ENCODE measurements at regions not wholly inside any gene's neighbourhood (a gene's known extent, or its start where the extent isn't known, plus 50 kb on each side); places are given as distances from the start of the nearest gene placed in this dataset.
"Not testable (repeated sequence)": the region's sequence is repeated elsewhere in the genome, so short reads cannot be mapped to it uniquely, and the experiment has no call there.

DNA sequence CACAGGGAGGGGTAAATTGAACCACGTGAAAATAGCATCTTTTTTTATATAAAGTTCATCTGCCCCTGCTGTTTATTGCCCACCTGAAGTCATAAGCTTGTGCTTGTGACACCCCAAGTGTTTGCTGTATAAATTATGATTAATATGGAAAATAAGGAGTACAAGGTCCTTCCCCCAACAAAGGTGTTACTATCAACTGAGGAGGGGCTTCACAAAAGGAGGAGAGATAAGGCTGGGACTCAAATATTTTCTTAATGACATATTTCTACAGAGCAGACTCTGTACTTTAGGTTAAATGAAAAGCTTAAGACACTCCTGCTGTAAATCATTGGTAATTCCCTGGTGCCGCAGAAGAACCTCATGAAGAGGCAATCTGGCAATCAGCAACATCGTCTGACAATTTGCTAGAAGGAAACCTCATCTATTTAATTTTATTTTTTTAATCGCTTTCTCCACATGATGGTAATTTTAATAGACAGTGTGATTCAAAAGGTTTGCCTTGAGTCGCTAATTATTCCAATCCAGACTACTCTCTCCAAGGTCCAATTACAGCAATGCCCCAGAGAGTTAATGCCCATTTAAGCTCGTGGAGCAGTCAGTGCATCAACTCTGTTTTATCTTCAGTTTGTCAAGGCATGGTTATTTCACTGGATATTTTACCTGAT, 1432.4 kb downstream of the FAM181B start:
- DNase-seq (ENCODE audit: low read depth, low spot score) = no peak

DNA sequence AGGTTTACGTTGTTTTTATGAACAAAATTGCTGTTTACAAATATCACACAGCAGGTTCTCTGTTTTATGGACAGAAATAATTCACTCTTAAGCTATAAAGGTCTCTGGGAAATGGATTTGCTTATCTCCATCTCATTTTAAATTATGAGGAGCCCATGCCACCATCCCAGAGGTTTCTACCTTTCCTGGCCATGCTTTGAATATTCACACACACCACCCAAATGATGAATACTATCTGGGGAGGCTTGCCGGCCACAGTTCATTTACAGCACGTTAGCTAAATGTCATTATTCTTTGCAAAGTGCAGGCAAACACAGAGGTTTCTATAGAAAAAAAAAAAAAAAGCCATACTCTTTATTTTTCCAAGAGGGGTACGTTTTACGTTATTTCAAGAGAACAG, 1446.7 kb downstream of the FAM181B start:
- DNase-seq (ENCODE audit: low read depth, low spot score) = no peak

DNA sequence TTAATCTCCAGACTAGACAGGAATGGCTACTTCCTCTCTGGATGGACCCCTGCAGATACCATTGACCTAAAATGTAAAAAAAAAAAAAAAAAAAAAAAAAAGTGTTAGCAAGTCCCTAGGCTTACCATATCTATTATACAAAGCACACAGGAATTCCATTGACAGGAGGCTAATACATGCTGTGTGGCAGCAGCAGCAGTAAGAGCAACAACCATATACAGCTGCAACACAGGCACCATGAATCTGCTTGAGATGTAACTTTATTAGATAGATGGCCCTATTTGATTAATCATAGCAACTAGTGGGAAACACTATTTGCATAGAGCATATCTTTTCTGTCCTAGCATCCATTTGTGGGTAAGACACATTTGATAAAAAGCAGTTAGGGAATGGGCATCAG, 1447.1 kb downstream of the FAM181B start:
- DNase-seq (ENCODE audit: low read depth, low spot score) = no peak

- DNase-seq (ENCODE audit: low read depth, low spot score) = not testable (repeated sequence)
Measured at GRCh38 chr11:81280228-81280627, 1453.4 kb downstream of the FAM181B start.

DNA sequence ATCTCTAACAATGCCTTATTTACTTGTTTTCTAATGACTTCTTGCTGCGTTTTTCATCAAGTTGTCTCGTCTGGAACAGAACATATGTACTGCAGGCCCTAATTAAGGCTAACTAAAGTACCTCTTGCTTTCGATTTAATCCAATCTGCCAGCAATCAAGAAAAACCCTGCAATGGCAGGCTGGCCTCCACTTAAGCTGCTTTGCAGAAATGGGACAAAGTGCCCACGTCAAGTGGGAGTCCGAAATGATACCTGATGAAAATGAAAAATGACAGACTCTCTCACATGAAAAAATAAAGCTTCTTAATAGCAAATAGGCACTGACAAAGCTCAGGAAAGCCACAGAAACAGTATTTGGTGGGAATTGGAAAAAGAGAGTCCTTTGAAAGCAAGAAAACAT, 1454.7 kb downstream of the FAM181B start:
- no peak for DNase-seq (ENCODE audit: low read depth, low spot score)

DNA sequence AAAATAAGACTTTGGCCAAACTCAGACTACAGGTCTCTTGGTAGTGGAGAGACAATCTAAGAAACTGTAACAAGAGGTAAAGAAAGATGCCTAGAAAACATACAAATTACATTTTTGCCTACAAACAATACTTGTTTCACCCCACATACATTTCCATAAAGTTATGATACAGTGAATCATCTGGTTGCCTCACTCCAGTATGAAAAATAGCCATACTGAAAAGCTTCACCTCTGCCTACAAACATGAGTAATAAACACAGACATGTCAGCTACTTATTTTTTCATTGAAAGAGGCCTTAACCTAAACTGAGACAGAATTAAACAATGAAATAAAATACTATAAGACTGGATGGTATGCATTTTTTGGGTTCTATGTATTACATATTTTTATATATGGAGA, 1463.0 kb downstream of the FAM181B start:
- DNase-seq (ENCODE audit: low read depth, low spot score) = no peak

GRCh38 chr11:81267246-81267645, 1466.4 kb downstream of the FAM181B start:
- no peak for DNase-seq (ENCODE audit: low read depth, low spot score)

DNA sequence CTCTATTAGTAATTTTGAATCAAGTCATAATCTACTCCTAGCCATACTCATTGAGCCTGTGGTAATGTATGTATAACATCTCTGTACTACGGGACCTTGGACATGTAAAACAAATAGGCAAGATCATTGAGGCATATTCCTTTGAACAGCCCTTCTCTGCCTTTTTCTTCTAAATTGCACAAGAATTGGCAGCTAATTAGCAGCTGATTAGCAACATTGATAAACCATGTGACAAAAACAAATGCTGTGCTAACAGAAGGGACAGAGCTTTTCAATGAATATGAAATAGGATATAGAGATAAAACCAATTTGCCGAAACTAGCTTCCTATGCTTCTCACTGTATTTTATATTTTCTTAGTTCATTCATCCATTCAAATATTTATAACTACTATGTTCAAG, 1474.2 kb downstream of the FAM181B start:
- no peak for DNase-seq (ENCODE audit: low read depth, low spot score)

- DNase-seq (ENCODE audit: low read depth, low spot score) = no peak
Measured at GRCh38 chr11:81255895-81256294, 1477.8 kb downstream of the FAM181B start.

DNA sequence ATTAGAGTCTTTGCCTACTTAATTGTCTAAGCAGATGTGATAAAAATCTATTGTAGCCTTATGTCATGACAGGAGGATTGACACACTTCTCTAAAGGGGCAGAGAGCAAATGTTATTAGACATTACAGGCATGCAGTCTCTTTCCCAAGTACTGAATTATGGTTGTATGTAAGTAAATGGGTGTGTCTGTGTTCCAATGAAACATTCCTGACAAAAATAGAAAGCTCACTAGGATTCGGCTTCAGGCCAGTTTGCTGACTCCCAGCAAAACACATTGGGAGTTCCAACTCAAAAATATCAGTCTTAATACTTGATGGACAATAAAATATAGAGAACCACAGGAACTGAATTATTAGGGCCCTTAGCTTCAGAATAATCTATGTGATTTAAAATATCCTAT, 1480.4 kb downstream of the FAM181B start:
- no peak for DNase-seq (ENCODE audit: low read depth, low spot score)

- DNase-seq (ENCODE audit: low read depth, low spot score) = no peak
Measured at GRCh38 chr11:81246941-81247340, 1486.7 kb downstream of the FAM181B start.

GRCh38 chr11:81245791-81246190, 1487.9 kb downstream of the FAM181B start:
- no peak for DNase-seq (ENCODE audit: low read depth, low spot score)

DNA sequence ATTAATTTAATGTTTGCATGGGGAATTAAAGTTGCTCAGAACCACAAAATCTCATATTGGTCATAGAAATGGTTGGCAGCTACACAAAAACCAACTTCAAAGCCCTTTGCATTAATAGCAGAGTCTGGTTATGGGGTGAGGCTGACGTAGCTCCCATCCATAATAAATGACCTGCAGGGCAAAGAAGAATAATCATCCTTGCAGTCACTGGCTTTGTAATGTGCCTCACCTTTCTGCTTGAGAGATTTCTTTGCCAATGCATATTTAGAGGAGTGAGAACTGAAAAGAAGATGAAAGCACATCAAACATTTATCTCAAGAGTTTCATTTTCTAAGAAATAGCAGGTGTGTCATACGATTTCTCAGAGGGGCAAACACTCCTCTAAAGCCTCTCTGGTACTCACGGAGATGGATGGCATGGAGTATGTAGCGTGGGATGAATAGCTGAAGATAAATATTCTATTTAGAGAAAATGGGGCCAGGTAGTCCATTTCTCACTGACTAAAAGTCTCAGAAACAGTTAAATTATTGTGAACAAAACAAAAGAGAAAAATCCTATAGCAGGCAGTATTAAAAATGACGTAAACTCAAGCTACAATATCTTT, 1491.9 kb downstream of the FAM181B start:
- no peak for DNase-seq (ENCODE audit: low read depth, low spot score)

GRCh38 chr11:81237139-81237538, 1496.5 kb downstream of the FAM181B start:
- DNase-seq (ENCODE audit: low read depth, low spot score) = no peak

DNA sequence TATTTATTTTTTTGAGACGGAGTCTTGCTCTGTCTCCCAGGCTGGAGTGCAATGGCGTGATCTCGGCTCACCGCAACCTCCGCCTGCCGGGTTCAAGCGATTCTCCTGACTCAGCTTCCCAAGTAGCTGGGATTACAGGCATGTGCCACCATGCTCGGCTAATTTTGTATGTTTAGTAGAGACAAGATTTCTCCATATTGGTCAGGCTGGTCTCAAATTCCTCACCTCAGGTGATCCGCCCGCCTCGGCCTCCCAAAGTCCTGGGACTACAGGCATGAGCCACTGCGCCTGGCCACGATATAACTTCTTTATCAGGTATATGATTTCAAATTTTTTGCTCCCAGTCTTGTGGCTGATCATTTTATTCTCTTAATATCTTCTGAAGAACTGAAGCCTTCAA, 1506.3 kb downstream of the FAM181B start:
- DNase-seq (ENCODE audit: low read depth, low spot score) = not testable (repeated sequence)

GRCh38 chr11:81224396-81224795, 1509.3 kb downstream of the FAM181B start:
- DNase-seq (ENCODE audit: low read depth, low spot score) = no peak

GRCh38 chr11:81222491-81222890, 1511.2 kb downstream of the FAM181B start:
- DNase-seq (ENCODE audit: low read depth, low spot score) = peak; percentile 2

DNA sequence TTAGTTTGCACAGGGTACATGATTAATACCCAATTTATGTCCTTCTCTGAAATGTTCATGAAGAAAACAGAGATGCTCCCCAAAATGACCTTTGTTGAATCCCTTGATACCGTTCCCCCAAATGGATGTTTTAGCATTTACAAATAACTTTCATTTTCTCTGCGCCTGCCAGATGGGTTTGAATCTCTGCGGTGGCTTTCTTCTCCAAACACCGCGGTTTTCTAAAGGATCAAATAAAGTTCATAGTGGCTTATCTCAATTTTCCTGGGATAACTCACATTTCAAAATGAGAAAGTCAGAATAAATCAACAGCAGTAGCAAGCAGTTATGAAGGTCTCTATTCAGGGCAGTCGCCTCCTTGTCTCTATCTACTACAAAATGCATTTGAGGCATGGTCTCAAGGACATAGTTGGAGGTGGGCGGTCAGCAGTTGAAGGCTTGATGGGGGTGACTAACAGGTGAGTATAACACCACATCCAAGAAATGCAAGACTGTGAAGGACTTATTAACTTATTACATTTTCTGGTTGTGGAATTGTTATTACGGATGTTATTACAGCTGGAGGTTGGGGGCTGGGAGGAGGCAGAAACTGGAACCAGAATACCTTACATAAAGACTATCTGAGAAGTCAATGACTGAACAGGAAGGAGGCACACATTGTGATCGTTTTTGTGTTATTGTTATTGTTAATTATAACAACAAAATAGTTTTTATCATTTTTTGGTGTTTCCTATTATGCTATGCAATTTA, 1513.3 kb downstream of the FAM181B start:
- DNase-seq (ENCODE audit: low read depth, low spot score) = no peak

GRCh38 chr11:81219661-81220060, 1514.0 kb downstream of the FAM181B start:
- DNase-seq (ENCODE audit: low read depth, low spot score) = no peak

GRCh38 chr11:81218440-81218839, 1515.2 kb downstream of the FAM181B start:
- no peak for DNase-seq (ENCODE audit: low read depth, low spot score)

DNA sequence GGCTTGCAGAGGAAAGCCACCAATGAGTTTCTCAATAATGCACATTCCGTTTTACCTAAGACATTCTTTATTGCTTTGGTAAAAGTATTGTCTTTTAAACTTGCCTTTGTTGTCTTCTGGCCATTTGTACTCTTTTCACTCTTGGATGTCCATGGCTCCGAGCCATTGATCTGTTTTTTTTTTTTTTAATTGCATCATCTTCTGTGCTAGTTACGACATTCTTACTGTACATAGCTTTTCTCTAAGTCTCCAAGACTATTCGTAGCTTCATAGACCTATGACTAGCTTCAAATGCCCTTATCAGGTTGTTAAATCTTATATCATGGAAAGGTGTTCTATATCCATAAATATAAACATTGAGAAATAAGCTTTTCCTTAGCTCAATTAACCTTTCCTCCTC, 1522.6 kb downstream of the FAM181B start:
- no peak for DNase-seq (ENCODE audit: low read depth, low spot score)

DNA sequence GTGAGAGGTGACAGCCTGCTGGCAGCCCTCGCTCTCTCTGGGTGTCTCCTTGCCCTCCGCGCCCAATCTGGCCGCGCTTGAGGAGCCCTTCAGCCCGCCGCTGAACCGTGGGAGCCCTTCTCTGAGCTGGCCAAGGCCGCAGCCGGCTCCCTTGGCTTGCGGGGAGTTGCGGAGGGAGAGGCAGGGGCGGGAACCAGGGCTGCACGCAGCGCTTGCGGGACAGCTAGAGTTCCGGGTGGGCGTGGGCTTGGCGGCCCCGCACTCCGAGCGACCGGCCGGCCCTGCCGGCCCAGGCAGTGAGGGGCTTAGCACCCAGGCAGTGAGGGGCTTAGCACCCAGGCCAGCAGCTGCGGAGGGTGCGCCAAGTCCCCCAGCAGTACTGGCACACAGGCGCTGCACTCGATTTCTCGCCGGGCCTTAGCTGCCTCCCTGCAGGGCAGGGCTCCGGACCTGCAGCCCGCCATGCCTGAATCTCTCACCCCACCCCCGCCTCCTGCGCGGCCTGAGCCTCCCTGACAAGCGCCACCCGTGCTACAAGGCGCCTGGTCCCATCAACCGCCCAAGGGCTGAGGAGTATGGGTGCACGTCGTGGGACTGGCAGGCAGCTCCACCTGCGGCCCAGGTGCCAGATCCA, 1526.1 kb downstream of the FAM181B start:
- DNase-seq (ENCODE audit: low read depth, low spot score) = no peak

DNA sequence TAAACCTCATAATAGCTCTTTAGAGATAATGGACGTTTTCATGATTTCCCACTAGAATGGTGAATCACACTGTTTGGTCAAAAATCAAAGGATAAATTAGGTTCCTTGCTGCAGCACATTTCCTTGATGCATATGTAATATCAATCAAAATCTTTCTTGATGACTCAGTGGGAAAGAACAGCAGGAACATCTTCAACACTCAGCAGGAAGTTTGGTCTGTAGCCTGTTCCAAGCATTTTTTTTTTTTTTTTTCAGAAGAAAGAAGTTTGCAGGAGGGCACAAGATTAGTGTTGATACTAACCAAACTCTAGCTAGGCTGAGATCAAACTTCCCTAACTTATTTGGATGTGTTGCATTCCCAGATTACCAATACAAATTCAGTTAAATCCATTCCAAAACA, 1529.8 kb downstream of the FAM181B start:
- no peak for DNase-seq (ENCODE audit: low read depth, low spot score)
